Chondrocyte (in vitro differentiated cells): ENCODE measurements at regions not wholly inside any gene's neighbourhood (a gene's known extent, or its start where the extent isn't known, plus 50 kb on each side); places are given as distances from the start of the nearest gene placed in this dataset.

ENCODE experiments used
- DNase-seq: peaks from one replicate; pipeline ENCODE4 v3.0.0; 2021; ENCODE audit warnings: mixed read lengths, low spot score
- H3K27ac Mint-ChIP-seq: one replicate; pipeline ENCODE4 v1.8.0; 2021; ENCODE audit warnings: mild to moderate bottlenecking, moderate library complexity, mixed read lengths; ENCODE audit not compliant: unreplicated experiment
- H3K27me3 Mint-ChIP-seq: 2 replicates; pipeline ENCODE4 v1.8.0; 2021; ENCODE audit warnings: low read depth, mixed read lengths
- H3K36me3 Mint-ChIP-seq: 2 replicates; pipeline ENCODE4 v1.8.0; 2021; ENCODE audit warnings: low read depth, mixed read lengths
- H3K4me1 Mint-ChIP-seq: 2 replicates; pipeline ENCODE4 v1.8.0; 2021; ENCODE audit warnings: low read depth, mild to moderate bottlenecking, mixed read lengths
- H3K4me3 Mint-ChIP-seq: one replicate; pipeline ENCODE4 v1.8.0; 2021; ENCODE audit warnings: mild to moderate bottlenecking, moderate library complexity, mixed read lengths; ENCODE audit not compliant: unreplicated experiment
- H3K9me3 Mint-ChIP-seq: 2 replicates; pipeline ENCODE4 v1.8.0; 2021; ENCODE audit warnings: low read depth, mixed read lengths
- CTCF ChIP-seq: fragments of 200-600 bp; sonication (generic); IDR thresholded peaks from 2 replicates; pipeline ENCODE4 v1.5.0; 2021; ENCODE audit warnings: antibody characterized with exemption, mild to moderate bottlenecking, moderate library complexity

GRCh38 chr22:44603767-44604166, 98.2 kb upstream of the PRR5 start:
- Mint-ChIP-seq H3K27ac (no peak overlapping the region), H3K27me3 (peaks cover 27% of the 10 kb centered on the region), H3K4me3 (no peak overlapping the region), H3K9me3 (no peaks in the 10 kb centered on the region), H3K4me1 (no peaks in the 10 kb centered on the region), H3K36me3 (no peaks in the 10 kb centered on the region)
- DNase-seq = no peak
- no peak for TF ChIP-seq CTCF

- no peak for TF ChIP-seq CTCF
- Mint-ChIP-seq H3K27me3 (peaks cover 24% of the 10 kb centered on the region), H3K4me3 (no peak overlapping the region), H3K36me3 (no peaks in the 10 kb centered on the region), H3K9me3 (no peaks in the 10 kb centered on the region), H3K4me1 (no peaks in the 10 kb centered on the region), H3K27ac (no peak overlapping the region)
- no peak for DNase-seq
Observed at GRCh38 chr22:44601725-44602124, 100.3 kb upstream of the PRR5 start.

GRCh38 chr22:44601189-44601588, 100.8 kb upstream of the PRR5 start:
- DNase-seq = no peak
- Mint-ChIP-seq H3K4me1 (no peaks in the 10 kb centered on the region), H3K9me3 (no peaks in the 10 kb centered on the region), H3K36me3 (no peaks in the 10 kb centered on the region), H3K4me3 (no peak overlapping the region), H3K27me3 (peaks cover 25% of the 10 kb centered on the region), H3K27ac (no peak overlapping the region)
- TF ChIP-seq CTCF = no peak

GRCh38 chr22:44600207-44600785, 101.7 kb upstream of the PRR5 start:
- no peak for TF ChIP-seq CTCF
- Mint-ChIP-seq H3K9me3 (no peaks in the 10 kb centered on the region), H3K27me3 (peaks cover 25% of the 10 kb centered on the region), H3K4me1 (no peaks in the 10 kb centered on the region), H3K36me3 (no peaks in the 10 kb centered on the region), H3K4me3 (no peak overlapping the region), H3K27ac (no peak overlapping the region)
- DNase-seq = no peak

- TF ChIP-seq CTCF = no peak
- H3K4me1 Mint-ChIP-seq = no peaks in the 10 kb centered on the region
- no peak overlapping the region for H3K4me3 Mint-ChIP-seq
- no peaks in the 10 kb centered on the region for H3K9me3 Mint-ChIP-seq
- no peak overlapping the region for H3K27ac Mint-ChIP-seq
- H3K27me3 Mint-ChIP-seq = peaks cover 27% of the 10 kb centered on the region
- DNase-seq = no peak
- H3K36me3 Mint-ChIP-seq = no peaks in the 10 kb centered on the region
Observed at GRCh38 chr22:44599500-44600140, 101.6 kb upstream of the RTL6 start.
